Hepatocyte (in vitro differentiated cells): ENCODE measurements at regions not wholly inside any gene's neighbourhood (a gene's known extent, or its start where the extent isn't known, plus 50 kb on each side); places are given as distances from the start of the nearest gene placed in this dataset.

Experiments
- CTCF ChIP-seq: fragments of 200-600 bp; sonication (generic); IDR thresholded peaks from 2 replicates; pipeline ENCODE4 v1.5.1; 2016; ENCODE audit warnings: antibody characterized with exemption, mild to moderate bottlenecking; ENCODE audit not compliant: poor library complexity
- EZH2 ChIP-seq: fragments of 200-600 bp; sonication (generic); IDR thresholded peaks from 2 replicates; pipeline ENCODE4 v1.6.1; 2016; ENCODE audit warnings: antibody characterized with exemption, mild to moderate bottlenecking, borderline replicate concordance
- EZH2phosphoT487 ChIP-seq: fragments of 200-600 bp; sonication (generic); IDR thresholded peaks from one replicate; pipeline ENCODE4 v1.6.1; 2018; ENCODE audit warnings: antibody characterized with exemption, mild to moderate bottlenecking, low read depth, moderate library complexity; ENCODE audit not compliant: unreplicated experiment, severe bottlenecking

GRCh38 chr1:72482736-72483413 is 200.5 kb upstream of the NEGR1 start:
- TF ChIP-seq CTCF, result no peak
- no peak for TF ChIP-seq EZH2
- no peak for TF ChIP-seq EZH2phosphoT487
